AG04449 (cell line): ENCODE measurements at regions not wholly inside any gene's neighbourhood (a gene's known extent, or its start where the extent isn't known, plus 50 kb on each side); places are given as distances from the start of the nearest gene placed in this dataset.

Experiments
- CTCF ChIA-PET: fragments of 350-600 bp; formaldehyde crosslinking; extraction: SDS; loops from one replicate; lab custom pipeline; 2021; ENCODE audit warnings: antibody characterized with exemption; lab: Yijun Ruan, JAX
- POLR2A ChIA-PET: fragments of 400-600, 350-600 bp; formaldehyde crosslinking; extraction: SDS; loops from one replicate; lab custom pipeline; 2020; ENCODE audit warnings: antibody characterized with exemption, inconsistent platforms; lab: Yijun Ruan, JAX
- DNase-seq: peaks from one replicate; pipeline ENCODE4 v3.0.0-alpha.2; 2010; ENCODE audit warnings: low read depth, low spot score
- H3K4me3 ChIP-seq: 2 replicates; pipeline ENCODE4 v1.5.1; 2011; ENCODE audit warnings: low read depth, mild to moderate bottlenecking, control low read depth, low read length
- TF ChIP-seq, protein P1 (sequence below): IDR thresholded peaks from one replicate; pipeline ENCODE4 v1.5.1; 2011; ENCODE audit warnings: mild to moderate bottlenecking, moderate library complexity, low read length, control low read depth, inconsistent platforms; ENCODE audit not compliant: insufficient read depth; ENCODE audit errors: missing control alignments

DNA sequence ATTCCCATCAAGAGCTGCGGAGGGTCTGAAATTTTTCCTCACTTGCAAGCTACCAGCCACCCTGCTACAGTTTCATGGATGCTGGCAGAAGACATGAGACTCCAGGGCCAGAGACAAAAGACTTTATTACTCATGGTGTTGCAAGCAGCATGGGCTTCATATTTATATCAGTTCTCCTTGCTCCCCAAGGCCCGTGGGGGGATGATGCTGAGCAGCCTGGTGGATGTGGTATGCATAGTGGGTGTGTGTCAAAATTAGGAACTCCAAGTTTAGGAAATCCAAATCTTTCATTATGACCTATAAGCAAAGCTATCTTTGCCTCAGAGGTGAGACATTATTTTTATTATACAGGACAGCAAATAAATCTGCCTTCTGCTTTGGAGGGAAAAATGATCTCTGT, 105.7 kb upstream of the ALDH1B1 start:
- CTCF ChIA-PET: no interaction called here
- TF ChIP-seq, protein P1, sequence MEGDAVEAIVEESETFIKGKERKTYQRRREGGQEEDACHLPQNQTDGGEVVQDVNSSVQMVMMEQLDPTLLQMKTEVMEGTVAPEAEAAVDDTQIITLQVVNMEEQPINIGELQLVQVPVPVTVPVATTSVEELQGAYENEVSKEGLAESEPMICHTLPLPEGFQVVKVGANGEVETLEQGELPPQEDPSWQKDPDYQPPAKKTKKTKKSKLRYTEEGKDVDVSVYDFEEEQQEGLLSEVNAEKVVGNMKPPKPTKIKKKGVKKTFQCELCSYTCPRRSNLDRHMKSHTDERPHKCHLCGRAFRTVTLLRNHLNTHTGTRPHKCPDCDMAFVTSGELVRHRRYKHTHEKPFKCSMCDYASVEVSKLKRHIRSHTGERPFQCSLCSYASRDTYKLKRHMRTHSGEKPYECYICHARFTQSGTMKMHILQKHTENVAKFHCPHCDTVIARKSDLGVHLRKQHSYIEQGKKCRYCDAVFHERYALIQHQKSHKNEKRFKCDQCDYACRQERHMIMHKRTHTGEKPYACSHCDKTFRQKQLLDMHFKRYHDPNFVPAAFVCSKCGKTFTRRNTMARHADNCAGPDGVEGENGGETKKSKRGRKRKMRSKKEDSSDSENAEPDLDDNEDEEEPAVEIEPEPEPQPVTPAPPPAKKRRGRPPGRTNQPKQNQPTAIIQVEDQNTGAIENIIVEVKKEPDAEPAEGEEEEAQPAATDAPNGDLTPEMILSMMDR: no peak

DNA sequence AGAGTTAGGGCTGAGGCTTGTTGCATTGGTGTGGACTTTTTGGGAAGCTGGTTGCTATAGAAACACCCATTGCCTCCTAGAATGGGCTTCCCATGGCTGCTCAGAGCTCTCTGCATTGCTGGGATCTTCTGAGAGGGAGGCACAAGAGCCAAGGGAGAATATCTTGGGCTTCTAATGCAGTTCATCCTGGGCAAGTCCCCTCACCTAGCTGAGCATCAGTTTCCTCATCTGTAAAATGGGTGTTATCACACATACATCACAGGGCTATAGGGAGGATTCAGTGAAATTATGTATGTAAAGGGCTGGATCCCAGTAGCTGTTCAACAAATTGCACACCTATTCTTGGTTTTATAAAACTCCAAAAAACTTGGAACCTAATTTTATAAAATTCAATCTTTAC, 106.1 kb upstream of the ALDH1B1 start:
- no peak overlapping the region for H3K4me3 ChIP-seq
- TF ChIP-seq, protein P1: no peak
- DNase-seq: no peak
- ChIA-PET POLR2A (no interaction called here), CTCF (no interaction called here)

More for the DNA sequence above, 105.7 kb upstream of the ALDH1B1 start:
- POLR2A ChIA-PET: no interaction called here
- H3K4me3 ChIP-seq: no peak overlapping the region
- no peak for DNase-seq

DNA sequence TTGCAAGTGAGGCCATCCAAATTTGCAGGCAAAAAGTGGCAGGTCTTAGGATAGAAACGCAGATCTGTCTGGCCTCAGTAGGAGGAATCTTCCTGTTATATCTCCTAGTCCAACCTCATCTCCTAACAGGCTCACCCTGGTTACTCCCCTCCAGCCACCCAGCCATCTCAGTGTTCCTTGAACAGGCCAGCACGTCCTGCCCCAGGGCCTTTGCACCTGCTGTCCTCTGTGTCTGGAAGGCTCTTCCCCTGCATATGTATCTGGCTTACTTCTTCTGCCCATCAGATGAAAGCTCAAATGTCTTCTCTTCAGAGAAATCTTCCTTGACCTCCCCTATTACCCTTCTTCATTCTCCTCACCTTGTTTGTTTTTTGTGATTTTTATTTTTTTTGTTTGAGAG, 107.3 kb upstream of the ALDH1B1 start:
- CTCF ChIA-PET: no interaction called here
- H3K4me3 ChIP-seq: no peak overlapping the region
- POLR2A ChIA-PET: no interaction called here
- TF ChIP-seq, protein P1: no peak
- no peak for DNase-seq

DNA sequence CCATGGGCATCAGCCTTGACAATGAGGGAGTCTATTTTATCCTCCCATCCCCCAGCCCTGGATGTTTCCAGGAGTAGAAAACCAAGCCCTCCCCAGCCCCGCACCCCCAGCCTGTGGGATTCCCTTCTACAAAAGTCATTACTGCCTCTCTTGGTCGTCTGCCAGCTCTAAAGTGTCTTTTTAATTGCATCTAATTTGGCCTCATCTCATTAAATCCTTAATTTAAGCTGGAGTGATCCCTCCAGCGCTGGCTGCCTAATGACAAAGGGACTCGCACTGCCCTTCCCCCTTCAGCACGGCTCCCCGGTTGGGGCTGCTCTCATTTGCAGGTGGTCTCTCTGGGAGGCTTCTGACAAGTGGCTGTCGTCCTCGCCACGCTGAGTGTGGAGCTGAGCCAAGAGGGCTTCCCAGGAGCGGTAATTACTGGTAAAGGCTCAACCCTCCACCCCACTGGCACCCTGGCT, 107.9 kb upstream of the ALDH1B1 start:
- TF ChIP-seq, protein P1: no peak
- ChIA-PET POLR2A (no interaction called here), CTCF (no interaction called here)
- no peak overlapping the region for H3K4me3 ChIP-seq
- DNase-seq: no peak

DNA sequence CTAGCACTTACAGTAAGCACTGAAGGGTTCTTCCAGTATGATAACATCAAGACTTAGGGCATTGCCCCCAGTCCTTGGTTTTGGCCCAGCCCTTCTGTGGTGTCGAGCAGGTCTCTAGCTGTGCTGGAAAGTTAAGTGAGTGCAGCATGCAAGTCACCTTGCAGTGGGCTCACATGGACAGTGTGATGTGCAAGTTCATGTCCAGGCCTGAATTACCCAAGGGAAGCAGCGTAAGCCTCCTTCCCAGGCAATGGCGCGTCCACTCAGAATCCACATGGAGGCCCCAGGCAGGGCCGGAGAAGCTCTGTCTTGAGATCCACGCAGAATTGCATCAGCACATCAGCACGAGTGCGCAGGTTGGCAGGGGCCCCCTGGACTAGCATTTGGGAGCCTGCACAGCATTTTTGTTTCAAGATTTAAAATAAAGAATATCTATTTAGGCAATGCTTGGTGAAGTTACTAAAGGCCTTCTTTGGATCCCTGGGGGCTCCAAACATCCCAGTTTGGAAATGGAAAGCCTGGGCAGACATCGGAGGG, 108.4 kb upstream of the ALDH1B1 start:
- TF ChIP-seq, protein P1: no peak
- CTCF ChIA-PET: no interaction called here
- no peak for DNase-seq

DNA sequence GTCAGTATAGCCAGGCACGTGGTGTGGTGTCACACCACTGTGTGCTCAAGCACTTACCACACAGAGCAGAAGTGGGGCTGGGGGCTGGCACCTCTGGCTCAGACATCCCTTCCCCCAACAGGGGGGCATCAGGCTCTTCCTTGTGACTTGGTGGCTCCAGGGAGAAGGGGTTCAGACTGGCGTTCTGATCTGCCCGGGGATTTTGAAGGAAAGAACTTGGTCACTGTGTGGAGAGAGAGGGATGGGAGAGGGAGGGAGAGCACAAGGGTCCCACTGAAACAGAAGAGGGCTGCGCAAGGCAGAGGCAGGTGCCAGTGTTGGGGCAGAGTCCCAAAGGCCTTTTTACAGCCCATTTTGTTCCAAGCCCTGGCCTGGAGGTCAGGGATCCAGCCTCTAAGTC, 109.7 kb upstream of the ALDH1B1 start:
- TF ChIP-seq, protein P1: no peak
- ChIA-PET POLR2A (no interaction called here), CTCF (no interaction called here)
- DNase-seq: no peak
- H3K4me3 ChIP-seq: no peak overlapping the region

More for the DNA sequence above, 108.4 kb upstream of the ALDH1B1 start:
- POLR2A ChIA-PET: no interaction called here
- no peak overlapping the region for H3K4me3 ChIP-seq
